Thyroid gland (tissue), 4 donors: ENCODE measurements at regions not wholly inside any gene's neighbourhood (a gene's known extent, or its start where the extent isn't known, plus 50 kb on each side); places are given as distances from the start of the nearest gene placed in this dataset.

ENCODE experiments used
- DNase-seq, 2 donors: peaks; one replicate each; pipeline ENCODE4 v3.0.0-alpha.2; 2019
- H3K27ac ChIP-seq, 3 donors: fragments of 200-600 bp; sonication (generic); 1 replicate in 2 of 3; 2 replicates in 1 of 3; pipeline ENCODE4 v1.5.1; 2016 to 2019; ENCODE audit warnings: mild to moderate bottlenecking in 1 of 3, moderate library complexity in 1 of 3
- H3K27me3 ChIP-seq: fragments of 200-600 bp; sonication (generic); one replicate; pipeline ENCODE4 v1.5.1; 2019
- H3K36me3 ChIP-seq, 2 donors: fragments of 200-600 bp; sonication (generic); one replicate each; pipeline ENCODE4 v1.5.1; 2016 to 2019
- H3K4me1 ChIP-seq, 2 donors: fragments of 200-600 bp; sonication (generic); one replicate each; pipeline ENCODE4 v1.5.1; 2017 to 2019
- H3K4me3 ChIP-seq, 3 donors: fragments of 200-600 bp; sonication (generic); replicated peaks in 1 of 3; 1 replicate in 2 of 3; 2 replicates in 1 of 3; pipeline ENCODE4 v1.5.1; 2016; ENCODE audit warnings: mild to moderate bottlenecking in 1 of 3
- H3K9me3 ChIP-seq: fragments of 200-600 bp; sonication (generic); one replicate; pipeline ENCODE4 v1.5.1; 2017
- CTCF ChIP-seq, 6 experiments: fragments of 200-600 bp in 3 of 6; fragments of 450-650 bp in 3 of 6; sonication (generic) in 3 of 6; IDR thresholded peaks; one replicate each; pipeline ENCODE4 v1.5.1; 2016 to 2019; ENCODE audit warnings: antibody characterized with exemption in 6 of 6, mild to moderate bottlenecking in 2 of 6, inconsistent platforms in 1 of 6, moderate library complexity in 1 of 6
- POLR2A ChIP-seq, 2 donors: fragments of 450-650 bp; IDR thresholded peaks; one replicate each; pipeline ENCODE4 v1.6.1; 2017; ENCODE audit warnings: antibody characterized with exemption in 2 of 2, mild to moderate bottlenecking in 2 of 2, moderate library complexity in 1 of 2
- WGBS, 2 donors: methylation state at CpG; one replicate each; pipeline ENCODE4 v1.1.5; 2017; 5-methylcytosine and 5-hydroxymethylcytosine counted together
- intact Hi-C: fragments of 100-400 bp; cut with DNase I; formaldehyde crosslinking; loops from one replicate; pipeline ENCODE4 v1.15.1; 2023

- 91 to 97% methylated on average over 1 of the region's 1 CpG for WGBS, 2 donors
- no peaks in the 10 kb centered on the region for H3K9me3 ChIP-seq
- no peak for DNase-seq
- no peak for TF ChIP-seq POLR2A (IDR thresholded peaks at IDR 0.05)
- TF ChIP-seq CTCF (IDR thresholded peaks at IDR 0.05): no peak
- no peak overlapping the region for H3K4me3 ChIP-seq
- intact Hi-C loops: no loop called here
- H3K4me1 ChIP-seq: no peaks in the 10 kb centered on the region
- H3K27me3 ChIP-seq: no peaks in the 10 kb centered on the region
- H3K27ac ChIP-seq: no peak overlapping the region
- no peaks in the 10 kb centered on the region for H3K36me3 ChIP-seq
Observed at GRCh38 chr18:68121826-68122225, 593.1 kb downstream of the TMX3 start.

GRCh38 chr18:68121308-68121707 lies 593.6 kb downstream of the TMX3 start:
- Histone ChIP-seq H3K27me3 (no peaks in the 10 kb centered on the region), H3K36me3 (no peaks in the 10 kb centered on the region), H3K4me3 (no peak overlapping the region), H3K9me3 (no peaks in the 10 kb centered on the region), H3K4me1 (no peaks in the 10 kb centered on the region), H3K27ac (no peak overlapping the region)
- 70 to 81% methylated on average over 5 of the region's 5 CpGs for WGBS, 2 donors
- no peak for DNase-seq
- intact Hi-C loops: no loop called here
- TF ChIP-seq POLR2A (IDR thresholded peaks at IDR 0.05) (no peak), CTCF (IDR thresholded peaks at IDR 0.05) (no peak)

DNA sequence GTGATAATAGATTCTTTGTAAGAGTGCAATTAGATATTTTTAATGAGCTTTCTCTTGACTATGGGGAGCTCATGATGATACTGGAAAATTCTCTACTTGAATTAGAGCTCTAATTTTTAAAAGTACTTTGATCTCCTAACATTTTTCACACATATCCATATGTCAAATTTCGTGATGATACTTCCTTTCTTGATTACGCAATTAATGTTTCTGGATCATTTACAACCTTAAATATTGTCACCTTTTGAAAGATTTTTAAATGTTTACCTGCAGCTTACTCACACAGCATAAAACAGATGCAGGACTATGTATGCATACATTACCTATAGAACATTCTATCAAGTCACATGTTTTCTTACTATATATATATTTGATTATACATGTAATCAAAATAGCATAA lies 598.5 kb upstream of the DSEL start:
- Histone ChIP-seq H3K4me3 (no peak overlapping the region), H3K27ac (no peak overlapping the region), H3K36me3 (no peaks in the 10 kb centered on the region), H3K9me3 (no peaks in the 10 kb centered on the region), H3K4me1 (no peaks in the 10 kb centered on the region), H3K27me3 (no peaks in the 10 kb centered on the region)
- TF ChIP-seq CTCF (IDR thresholded peaks at IDR 0.05): no peak
- TF ChIP-seq POLR2A (IDR thresholded peaks at IDR 0.05): no peak
- intact Hi-C loops: no loop called here
- DNase-seq: no peak
- 93 to 96% methylated on average over 2 of the region's 2 CpGs for WGBS, 2 donors

DNA sequence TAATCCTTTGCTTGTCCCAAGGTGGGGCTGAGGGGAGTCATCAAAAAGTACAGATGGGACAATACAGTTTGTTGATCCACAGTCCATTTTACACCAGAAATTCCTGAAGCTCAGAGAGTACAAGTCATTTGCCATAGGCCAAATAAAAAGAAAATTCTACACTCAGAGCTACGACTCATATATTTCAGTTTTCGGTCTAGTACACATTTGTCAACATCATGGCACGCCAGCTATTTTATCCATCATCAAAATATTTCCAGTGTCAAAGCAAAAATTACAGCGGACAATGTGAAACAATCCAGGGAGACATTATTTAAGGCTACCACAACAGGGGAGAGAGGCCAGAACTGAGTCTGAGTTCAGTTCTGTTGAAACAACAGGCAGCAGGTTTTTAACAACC lies 587.5 kb upstream of the DSEL start:
- Histone ChIP-seq H3K9me3 (no peaks in the 10 kb centered on the region), H3K4me1 (no peaks in the 10 kb centered on the region), H3K36me3 (no peaks in the 10 kb centered on the region), H3K4me3 (no peak overlapping the region), H3K27ac (no peak overlapping the region), H3K27me3 (no peaks in the 10 kb centered on the region)
- TF ChIP-seq POLR2A (IDR thresholded peaks at IDR 0.05) (no peak), CTCF (IDR thresholded peaks at IDR 0.05) (no peak)
- 87 to 95% methylated on average over 4 of the region's 4 CpGs for WGBS, 2 donors
- intact Hi-C loops: no loop called here
- DNase-seq: no peak

DNA sequence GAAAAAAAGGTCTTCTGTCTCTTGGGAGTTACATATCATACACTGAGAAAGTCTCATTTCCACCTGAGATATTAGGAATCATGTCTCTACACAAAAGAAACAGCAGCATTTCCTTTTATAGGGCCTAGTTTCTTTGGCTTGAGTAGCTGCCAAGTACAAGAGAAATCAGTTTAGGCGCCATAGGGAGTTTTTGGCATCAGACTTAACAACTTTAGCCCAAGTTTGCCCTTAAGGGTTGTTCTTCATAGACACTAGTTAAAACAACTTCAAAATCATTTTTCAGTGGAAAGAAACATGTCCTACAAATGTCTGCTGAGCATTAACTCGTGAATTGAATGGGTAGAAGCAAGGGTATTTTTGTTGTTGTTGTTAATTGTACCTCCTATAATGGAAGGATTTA lies 587.0 kb upstream of the DSEL start:
- Histone ChIP-seq H3K9me3 (no peaks in the 10 kb centered on the region), H3K4me1 (no peaks in the 10 kb centered on the region), H3K27me3 (no peaks in the 10 kb centered on the region), H3K27ac (no peak overlapping the region), H3K4me3 (no peak overlapping the region), H3K36me3 (no peaks in the 10 kb centered on the region)
- intact Hi-C loops: no loop called here
- WGBS, 2 donors: 60 to 67% methylated on average over 2 of the region's 2 CpGs
- TF ChIP-seq CTCF (IDR thresholded peaks at IDR 0.05): no peak
- TF ChIP-seq POLR2A (IDR thresholded peaks at IDR 0.05): no peak
- no peak for DNase-seq
